ENCODE measurements at regions not wholly inside any gene's neighbourhood (a gene's known extent, or its start where the extent isn't known, plus 50 kb on each side); places are given as distances from the start of the nearest gene placed in this dataset.

GRCh38 chr21:43323244-43324005 is 103.5 kb downstream of the SIK1 start:
- TF ChIP-seq CTCF (IDR thresholded peaks at IDR 0.05; ENCODE audit: extremely low read depth in 1 of 2, insufficient read depth in 1 of 2, low read depth in 1 of 2, low read length in 2 of 2) (no peak), POLR2A (IDR thresholded peaks at IDR 0.05; ENCODE audit: low read depth, low read length) (no peak), FOS (IDR thresholded peaks at IDR 0.05; ENCODE audit: borderline replicate concordance, insufficient read depth, low read length) (no peak), MYC (IDR thresholded peaks at IDR 0.05; ENCODE audit: low read depth, low read length) (no peak), POLR2AphosphoS5 (IDR thresholded peaks at IDR 0.05; ENCODE audit: insufficient read depth, low read depth, low read length) (no peak), JUN (IDR thresholded peaks at IDR 0.05; ENCODE audit: borderline replicate concordance, insufficient read depth, insufficient read length, low read depth) (no peak)
